Activated T-helper 1 cell treated with anti-CD3 and anti-CD28 coated beads, Interleukin-12 subunit alpha, Interleukin-12 subunit beta, Interleukin-2, Interleukin-4 antibody, amounts not matched to agents 30 ng/mL and 10 ng/mL and 1 ng/mL, durations not matched to agents 14 hours and 24 hours and 36 hours (primary cell): ENCODE measurements at regions not wholly inside any gene's neighbourhood (a gene's known extent, or its start where the extent isn't known, plus 50 kb on each side); places are given as distances from the start of the nearest gene placed in this dataset.
"Not testable (repeated sequence)": the region's sequence is repeated elsewhere in the genome, so short reads cannot be mapped to it uniquely, and the experiment has no call there.

Experiments used
- DNase-seq: peaks from one replicate; pipeline ENCODE4 v3.0.0; 2021; ENCODE audit warnings: low spot score
- H3K27ac Mint-ChIP-seq: one replicate; pipeline ENCODE4 v1.8.0; 2021; ENCODE audit warnings: mild to moderate bottlenecking, mixed read lengths
- H3K27me3 Mint-ChIP-seq: one replicate; pipeline ENCODE4 v1.8.0; 2022; ENCODE audit warnings: mild to moderate bottlenecking, moderate library complexity, mixed read lengths; ENCODE audit not compliant: insufficient read depth
- H3K36me3 Mint-ChIP-seq: one replicate; pipeline ENCODE4 v1.8.0; 2021; ENCODE audit warnings: low read depth, mixed read lengths
- H3K4me1 Mint-ChIP-seq: one replicate; pipeline ENCODE4 v1.8.0; 2021; ENCODE audit warnings: low read depth, mixed read lengths
- H3K4me3 Mint-ChIP-seq: one replicate; pipeline ENCODE4 v1.8.0; 2021; ENCODE audit warnings: mild to moderate bottlenecking, moderate library complexity, mixed read lengths
- H3K9me3 Mint-ChIP-seq: one replicate; pipeline ENCODE4 v1.8.0; 2021; ENCODE audit warnings: mixed read lengths
- intact Hi-C: fragments of 100-400 bp; cut with micrococcal nuclease; formaldehyde crosslinking; loops from one replicate; pipeline ENCODE4 v1.15.1; 2024

DNA sequence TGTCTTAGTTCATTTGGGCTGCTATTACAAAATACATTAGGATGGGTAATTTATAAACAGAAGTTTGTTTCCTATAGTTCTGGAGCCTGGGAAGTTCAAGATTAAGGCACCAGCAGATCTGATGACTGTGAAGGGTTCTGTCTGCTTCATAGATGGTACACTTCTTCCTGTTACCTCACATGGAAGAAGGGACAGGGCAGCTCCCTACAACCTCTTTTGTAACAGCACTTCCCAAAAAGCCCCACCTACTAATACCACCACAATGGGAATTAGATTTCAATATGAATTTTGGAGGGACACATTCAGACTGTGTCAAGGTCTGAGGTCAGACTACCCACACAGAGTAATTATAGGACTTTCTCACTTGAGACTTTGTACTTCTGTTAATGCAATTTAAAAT lies 260.3 kb downstream of the ARHGAP12 start:
- Mint-ChIP-seq H3K36me3 (no peaks in the 10 kb centered on the region), H3K9me3 (peaks cover 14% of the 10 kb centered on the region), H3K4me3 (no peak overlapping the region), H3K27me3 (peaks cover 6% of the 10 kb centered on the region), H3K27ac (no peak overlapping the region), H3K4me1 (no peaks in the 10 kb centered on the region)
- intact Hi-C loops, result no loop called here
- no peak for DNase-seq

DNA sequence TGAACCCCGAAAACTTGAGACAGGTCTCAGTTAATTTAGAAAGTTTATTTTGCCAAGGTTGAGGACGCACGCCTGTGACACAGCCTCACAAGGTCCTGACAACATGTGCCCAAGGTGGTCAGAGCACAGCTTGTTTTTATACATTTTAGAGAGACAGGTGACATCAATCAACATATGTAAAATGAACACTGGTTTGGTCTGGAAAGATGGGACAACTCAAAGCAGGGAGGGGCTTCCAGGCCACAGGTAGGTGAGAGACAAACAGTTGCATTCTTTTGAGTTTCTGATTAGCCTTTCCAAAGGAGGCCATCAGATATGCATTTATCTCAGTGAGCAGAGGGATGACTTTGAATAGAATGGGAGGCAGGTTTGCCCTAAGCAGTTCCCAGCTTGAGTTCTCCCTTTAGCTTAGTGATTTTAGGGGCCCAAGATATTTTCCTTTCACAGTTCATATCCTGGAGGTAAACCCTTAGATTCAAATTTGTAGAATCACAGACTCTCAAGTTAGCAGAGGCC lies 262.8 kb downstream of the ARHGAP12 start:
- H3K9me3 Mint-ChIP-seq, DNase-seq, H3K27ac Mint-ChIP-seq, H3K4me1 Mint-ChIP-seq, H3K4me3 Mint-ChIP-seq, H3K36me3 Mint-ChIP-seq, intact Hi-C loops, H3K27me3 Mint-ChIP-seq: not testable (repeated sequence)

DNA sequence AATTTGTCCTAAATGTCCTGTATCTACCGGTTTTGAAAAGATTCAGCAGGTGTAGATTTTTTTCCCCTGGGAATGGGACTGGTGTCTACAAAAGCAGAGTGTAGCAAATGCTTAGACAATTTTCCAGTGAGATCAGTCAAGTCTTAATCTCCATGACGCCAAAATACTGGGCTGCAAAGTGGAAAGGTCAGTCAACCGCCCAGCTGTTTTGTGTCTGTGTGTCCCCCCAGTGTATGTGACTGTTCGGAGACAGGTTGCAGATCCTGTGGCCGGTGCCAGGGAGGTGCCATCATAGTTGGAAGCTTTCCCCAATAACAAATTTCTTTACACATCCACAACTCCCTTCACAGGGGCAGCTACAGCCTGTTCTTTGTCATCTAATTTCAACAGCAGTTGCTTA lies 263.8 kb downstream of the ARHGAP12 start:
- DNase-seq, result no peak
- peaks cover 4% of the 10 kb centered on the region for H3K27me3 Mint-ChIP-seq
- H3K9me3 Mint-ChIP-seq, result no peaks in the 10 kb centered on the region
- H3K4me1 Mint-ChIP-seq, result no peaks in the 10 kb centered on the region
- no peak overlapping the region for H3K4me3 Mint-ChIP-seq
- no peaks in the 10 kb centered on the region for H3K36me3 Mint-ChIP-seq
- no peak overlapping the region for H3K27ac Mint-ChIP-seq
- intact Hi-C loops, result no loop called here

- intact Hi-C loops, H3K27ac Mint-ChIP-seq, H3K36me3 Mint-ChIP-seq, H3K9me3 Mint-ChIP-seq, H3K4me1 Mint-ChIP-seq, H3K4me3 Mint-ChIP-seq, DNase-seq, H3K27me3 Mint-ChIP-seq: not testable (repeated sequence)
Measured at GRCh38 chr10:31664071-31664470, 264.6 kb downstream of the ARHGAP12 start.

DNA sequence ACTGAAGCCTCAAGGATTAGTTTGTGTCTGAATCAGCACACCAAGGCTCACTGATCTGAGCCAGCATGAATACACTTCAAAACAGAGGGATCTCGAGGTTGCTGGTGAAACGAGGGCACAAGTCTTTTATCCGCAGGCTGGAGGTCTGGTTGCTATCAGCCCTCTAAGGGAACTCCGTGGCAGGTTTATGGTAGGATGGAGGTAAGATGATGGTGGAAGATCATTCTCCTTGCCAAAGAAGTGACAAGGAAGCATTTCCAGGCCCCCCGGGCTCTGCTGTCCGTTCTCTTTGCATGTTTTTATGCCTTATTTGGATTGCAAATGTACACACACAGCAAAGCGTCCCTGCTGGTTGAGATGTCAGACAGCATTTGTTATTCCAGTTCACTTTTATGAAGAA lies 268.3 kb downstream of the ARHGAP12 start:
- Mint-ChIP-seq H3K36me3 (no peaks in the 10 kb centered on the region), H3K9me3 (no peaks in the 10 kb centered on the region), H3K27ac (no peak overlapping the region), H3K4me1 (no peaks in the 10 kb centered on the region), H3K27me3 (peaks cover 4% of the 10 kb centered on the region), H3K4me3 (no peak overlapping the region)
- intact Hi-C loops, result no loop called here
- DNase-seq, result no peak

DNA sequence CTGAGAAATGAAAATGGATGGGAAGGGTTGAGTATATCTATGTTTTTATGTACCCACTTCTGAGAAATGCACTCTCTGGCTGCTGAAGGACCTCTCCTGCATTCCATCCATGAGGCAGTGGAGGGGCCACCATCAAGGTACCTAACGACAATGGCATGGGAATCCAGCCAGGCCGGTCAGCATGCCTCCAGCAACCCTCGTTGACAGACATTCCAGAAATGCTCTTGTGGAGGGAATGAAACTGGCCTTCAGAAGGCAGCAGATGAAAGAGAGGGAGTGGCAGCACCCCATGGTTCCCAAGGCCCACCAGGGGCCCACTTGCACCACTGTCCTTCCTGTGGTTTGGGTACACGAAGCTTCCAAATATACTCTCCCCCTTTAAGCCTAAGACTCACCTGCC lies 269.0 kb downstream of the ARHGAP12 start:
- H3K27ac Mint-ChIP-seq, result no peak overlapping the region
- no peak overlapping the region for H3K4me3 Mint-ChIP-seq
- H3K27me3 Mint-ChIP-seq, result peaks cover 4% of the 10 kb centered on the region
- DNase-seq, result no peak
- H3K36me3 Mint-ChIP-seq, result no peaks in the 10 kb centered on the region
- no peaks in the 10 kb centered on the region for H3K9me3 Mint-ChIP-seq
- intact Hi-C loops, result no loop called here
- no peaks in the 10 kb centered on the region for H3K4me1 Mint-ChIP-seq

- Mint-ChIP-seq H3K36me3 (no peaks in the 10 kb centered on the region), H3K27ac (no peak overlapping the region), H3K9me3 (no peaks in the 10 kb centered on the region), H3K4me3 (no peak overlapping the region), H3K4me1 (no peaks in the 10 kb centered on the region), H3K27me3 (peaks cover 4% of the 10 kb centered on the region)
- intact Hi-C loops, result no loop called here
- DNase-seq, result no peak
Measured at GRCh38 chr10:31657434-31657872, 271.2 kb downstream of the ARHGAP12 start.

DNA sequence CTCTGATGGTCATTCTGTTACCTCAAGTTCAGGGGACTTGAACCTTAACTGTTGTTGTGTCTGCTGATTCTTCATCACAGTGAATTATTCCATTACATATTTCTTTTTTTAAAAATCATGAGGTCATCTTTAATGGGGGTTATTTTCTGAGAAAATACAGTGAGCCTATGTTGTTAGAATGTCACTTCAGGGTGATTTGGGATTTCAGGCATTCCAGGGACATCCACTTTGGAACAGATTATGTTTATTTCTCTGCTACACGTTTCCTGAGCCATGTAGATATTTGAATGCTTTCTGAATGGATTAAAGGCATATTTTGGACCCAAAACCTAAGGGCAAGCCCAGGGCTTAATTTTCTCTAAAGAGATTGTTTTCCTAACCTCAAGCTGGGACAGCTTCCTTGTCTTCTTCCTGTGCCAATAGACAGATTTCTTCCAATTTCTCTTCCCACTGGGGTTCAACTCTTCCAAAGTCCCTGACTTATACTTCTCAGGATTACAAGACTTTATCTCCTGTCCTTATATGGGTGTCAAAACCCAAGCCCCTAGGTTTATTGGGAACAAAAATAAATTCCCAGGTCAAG lies 271.7 kb downstream of the ARHGAP12 start:
- intact Hi-C loops, result no loop called here
- Mint-ChIP-seq H3K27me3 (peaks cover 4% of the 10 kb centered on the region), H3K36me3 (no peaks in the 10 kb centered on the region)

GRCh38 chr10:31652038-31652437 lies 276.6 kb downstream of the ARHGAP12 start:
- peaks cover 9% of the 10 kb centered on the region for H3K27me3 Mint-ChIP-seq
- no peaks in the 10 kb centered on the region for H3K36me3 Mint-ChIP-seq
- no peak overlapping the region for H3K4me3 Mint-ChIP-seq
- no peak overlapping the region for H3K27ac Mint-ChIP-seq
- intact Hi-C loops, result no loop called here
- no peaks in the 10 kb centered on the region for H3K9me3 Mint-ChIP-seq
- DNase-seq, result no peak
- H3K4me1 Mint-ChIP-seq, result no peaks in the 10 kb centered on the region

More for the DNA sequence above, 271.7 kb downstream of the ARHGAP12 start:
- DNase-seq, result no peak
- H3K4me1 Mint-ChIP-seq, result no peaks in the 10 kb centered on the region
- no peak overlapping the region for H3K27ac Mint-ChIP-seq
- H3K9me3 Mint-ChIP-seq, result no peaks in the 10 kb centered on the region
- H3K4me3 Mint-ChIP-seq, result no peak overlapping the region

- H3K27me3 Mint-ChIP-seq, result peaks cover 5% of the 10 kb centered on the region
- H3K36me3 Mint-ChIP-seq, result no peaks in the 10 kb centered on the region
- no peak overlapping the region for H3K27ac Mint-ChIP-seq
Measured at GRCh38 chr10:31650010-31650409, 278.6 kb downstream of the ARHGAP12 start.

DNA sequence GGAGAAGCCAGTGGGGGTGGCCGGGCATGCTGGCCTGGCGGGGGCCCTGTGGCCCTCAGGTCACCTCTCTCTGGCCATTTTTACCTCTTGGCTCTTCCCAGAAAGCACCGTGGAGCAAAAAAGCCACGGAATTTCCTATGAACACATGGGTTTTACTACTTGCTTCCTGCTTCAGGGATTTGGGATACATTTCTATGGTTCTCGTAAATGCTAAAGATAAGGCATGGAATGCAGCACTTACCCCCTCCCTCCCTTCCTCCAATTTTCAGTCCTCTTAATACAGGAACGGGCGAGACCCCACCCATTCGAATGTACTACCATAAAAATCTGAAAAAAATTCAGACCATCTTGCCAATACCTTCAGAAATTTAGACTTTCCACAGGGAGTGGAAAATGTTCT lies 279.7 kb downstream of the ARHGAP12 start:
- intact Hi-C loops, result no loop called here
- H3K9me3 Mint-ChIP-seq, result no peaks in the 10 kb centered on the region
- H3K4me3 Mint-ChIP-seq, result no peak overlapping the region
- no peak overlapping the region for H3K27ac Mint-ChIP-seq
- H3K27me3 Mint-ChIP-seq, result peaks cover 5% of the 10 kb centered on the region
- H3K36me3 Mint-ChIP-seq, result no peaks in the 10 kb centered on the region
- H3K4me1 Mint-ChIP-seq, result no peaks in the 10 kb centered on the region
- no peak for DNase-seq

More at GRCh38 chr10:31650010-31650409, 278.6 kb downstream of the ARHGAP12 start:
- intact Hi-C loops, result no loop called here
- no peaks in the 10 kb centered on the region for H3K4me1 Mint-ChIP-seq
- H3K4me3 Mint-ChIP-seq, result no peak overlapping the region
- no peak for DNase-seq
- H3K9me3 Mint-ChIP-seq, result no peaks in the 10 kb centered on the region

GRCh38 chr10:31647861-31648260 lies 280.8 kb downstream of the ARHGAP12 start:
- H3K36me3 Mint-ChIP-seq, result no peaks in the 10 kb centered on the region
- DNase-seq, result no peak
- peaks cover 5% of the 10 kb centered on the region for H3K27me3 Mint-ChIP-seq
- no peaks in the 10 kb centered on the region for H3K4me1 Mint-ChIP-seq
- H3K27ac Mint-ChIP-seq, result no peak overlapping the region
- intact Hi-C loops, result no loop called here
- no peak overlapping the region for H3K4me3 Mint-ChIP-seq
- no peaks in the 10 kb centered on the region for H3K9me3 Mint-ChIP-seq

DNA sequence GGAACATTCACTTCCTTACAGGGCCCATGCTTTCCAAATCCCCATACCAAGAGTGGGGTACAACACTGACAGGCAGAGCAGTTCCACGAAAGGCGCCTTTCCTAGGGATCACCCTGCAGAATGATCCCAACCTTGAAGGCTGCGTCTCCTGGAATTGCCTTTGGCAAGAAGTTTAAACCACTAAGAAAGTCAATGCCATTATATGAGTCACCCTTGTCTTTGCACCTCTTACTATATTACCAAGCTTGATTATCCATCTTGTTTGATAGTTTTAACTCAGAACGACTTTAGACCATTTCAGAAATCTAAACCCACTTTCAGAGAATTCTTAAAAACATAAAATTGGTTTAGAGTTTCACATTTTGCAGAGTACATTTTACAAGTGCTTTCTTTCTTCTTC lies 282.1 kb downstream of the ARHGAP12 start:
- DNase-seq, result no peak
- Mint-ChIP-seq H3K4me3 (no peak overlapping the region), H3K27me3 (peaks cover 4% of the 10 kb centered on the region), H3K4me1 (no peaks in the 10 kb centered on the region), H3K9me3 (no peaks in the 10 kb centered on the region), H3K27ac (no peak overlapping the region), H3K36me3 (no peaks in the 10 kb centered on the region)
- intact Hi-C loops, result no loop called here

DNA sequence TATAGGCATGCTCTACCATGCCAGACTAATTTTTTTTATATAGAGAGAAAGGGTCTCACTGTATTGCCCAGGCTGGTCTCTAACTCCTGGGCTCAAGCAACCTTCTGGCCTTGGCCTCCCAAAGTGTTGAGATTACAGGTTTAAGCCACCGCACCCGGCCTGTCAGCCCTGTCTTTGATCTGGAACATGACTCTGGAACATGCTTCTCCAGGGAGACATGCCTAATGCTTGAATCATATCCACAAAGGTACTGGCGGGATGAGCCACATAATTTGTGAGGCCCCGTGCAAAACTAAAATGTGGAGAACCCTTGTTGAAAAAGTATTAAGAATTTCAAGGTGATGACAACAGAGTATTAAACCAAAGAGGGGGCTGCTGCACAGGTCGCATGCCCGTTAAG lies 282.8 kb downstream of the ARHGAP12 start:
- H3K4me3 Mint-ChIP-seq, result no peak overlapping the region
- DNase-seq, result no peak
- peaks cover 5% of the 10 kb centered on the region for H3K27me3 Mint-ChIP-seq
- intact Hi-C loops, result no loop called here
- H3K9me3 Mint-ChIP-seq, result no peaks in the 10 kb centered on the region
- H3K27ac Mint-ChIP-seq, result no peak overlapping the region
- H3K36me3 Mint-ChIP-seq, result no peaks in the 10 kb centered on the region
- no peaks in the 10 kb centered on the region for H3K4me1 Mint-ChIP-seq
